ENCODE measurements at regions not wholly inside any gene's neighbourhood (a gene's known extent, or its start where the extent isn't known, plus 50 kb on each side); places are given as distances from the start of the nearest gene placed in this dataset.

GRCh38 chr6:98203170-98203806, 631.1 kb upstream of the POU3F2 start:
- no peak for DNase-seq

DNA sequence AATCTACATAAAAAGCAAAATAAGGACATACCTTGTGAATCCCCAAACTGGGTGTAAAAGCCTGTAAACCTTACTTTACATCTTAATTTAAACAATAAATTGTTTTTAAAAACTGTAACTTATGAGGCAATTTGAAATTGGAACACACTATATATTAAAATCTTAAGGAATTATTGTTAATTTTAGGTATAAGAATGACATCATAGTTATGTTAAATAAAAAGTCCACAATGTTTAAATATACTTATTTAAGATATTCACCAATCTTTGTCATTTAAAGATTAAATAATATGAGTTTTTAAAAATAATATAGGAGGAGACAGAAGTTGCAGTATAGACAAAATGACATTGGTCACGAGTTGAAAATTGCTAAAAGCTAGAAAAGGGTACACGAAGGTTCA, 621.9 kb upstream of the POU3F2 start:
- no peak for DNase-seq

- no peak for DNase-seq
Observed at GRCh38 chr6:98215531-98215930, 618.8 kb upstream of the POU3F2 start.

GRCh38 chr6:98230250-98230649, 604.1 kb upstream of the POU3F2 start:
- DNase-seq = no peak

- no peak for DNase-seq
Observed at GRCh38 chr6:98239057-98239456, 595.3 kb upstream of the POU3F2 start.

DNA sequence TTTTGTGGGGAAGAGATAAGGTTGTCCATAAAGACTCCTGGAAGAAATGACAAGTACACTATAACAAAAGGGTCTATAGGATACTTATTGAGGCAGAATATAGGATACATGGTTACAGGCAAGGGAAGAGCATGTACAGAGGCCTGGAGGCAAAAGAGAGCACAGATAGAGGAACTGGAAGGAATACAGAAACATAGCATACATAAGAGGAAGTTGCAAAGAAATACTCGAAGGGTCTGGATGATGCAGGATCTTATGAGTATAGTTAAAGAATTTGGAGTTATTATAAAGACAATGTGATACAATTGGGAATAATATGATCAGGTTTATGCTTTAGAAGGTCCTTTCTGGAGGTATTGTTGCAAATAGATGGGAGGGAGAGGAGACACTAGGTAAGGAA, 592.7 kb upstream of the POU3F2 start:
- no peak for DNase-seq

GRCh38 chr6:98254624-98255023, 579.8 kb upstream of the POU3F2 start:
- DNase-seq = no peak

DNA sequence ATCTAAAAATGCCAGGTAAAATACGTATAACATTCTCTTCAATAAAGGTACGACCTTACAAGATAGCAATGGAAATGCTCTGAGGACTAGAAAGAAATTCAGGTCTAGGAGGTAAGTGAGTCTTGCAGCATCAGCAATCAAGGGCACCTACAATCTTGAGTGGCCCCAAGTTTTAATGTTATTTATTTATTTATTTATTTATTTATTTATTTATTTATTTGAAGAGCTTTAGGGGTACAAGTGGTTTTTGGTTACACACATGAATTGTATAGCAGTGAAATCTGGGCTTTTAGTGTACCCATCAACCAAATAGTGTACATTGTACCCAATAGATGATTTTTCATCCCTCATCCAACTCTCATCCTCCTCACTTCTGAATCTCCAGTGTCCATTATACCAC, 574.0 kb upstream of the POU3F2 start:
- no peak for DNase-seq

DNA sequence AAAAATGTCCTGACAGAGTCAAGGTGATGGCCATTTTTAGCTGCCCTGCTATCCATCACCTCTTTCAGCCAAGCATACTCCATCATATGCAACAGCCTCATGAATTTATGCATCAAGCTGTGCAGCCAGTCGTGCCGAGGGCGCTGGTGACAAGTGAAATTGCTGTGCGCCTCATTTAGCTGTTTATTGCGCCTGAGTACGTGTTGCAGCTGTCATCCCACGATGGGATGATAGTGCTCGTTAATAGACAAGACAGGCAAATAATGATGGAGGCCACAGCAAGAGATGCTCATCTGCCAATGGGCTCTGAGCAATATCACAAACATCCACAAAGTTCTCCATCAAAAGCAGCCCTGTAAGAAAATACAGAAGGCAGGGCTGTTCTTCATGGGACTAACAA, 562.3 kb upstream of the POU3F2 start:
- no peak for DNase-seq

GRCh38 chr6:98274691-98275090, 559.7 kb upstream of the POU3F2 start:
- no peak for DNase-seq

- DNase-seq = no peak
Observed at GRCh38 chr6:98280492-98280891, 553.9 kb upstream of the POU3F2 start.

GRCh38 chr6:98286620-98287019, 547.8 kb upstream of the POU3F2 start:
- DNase-seq = no peak

- DNase-seq = no peak
Observed at GRCh38 chr6:98287876-98288275, 546.5 kb upstream of the POU3F2 start.

DNA sequence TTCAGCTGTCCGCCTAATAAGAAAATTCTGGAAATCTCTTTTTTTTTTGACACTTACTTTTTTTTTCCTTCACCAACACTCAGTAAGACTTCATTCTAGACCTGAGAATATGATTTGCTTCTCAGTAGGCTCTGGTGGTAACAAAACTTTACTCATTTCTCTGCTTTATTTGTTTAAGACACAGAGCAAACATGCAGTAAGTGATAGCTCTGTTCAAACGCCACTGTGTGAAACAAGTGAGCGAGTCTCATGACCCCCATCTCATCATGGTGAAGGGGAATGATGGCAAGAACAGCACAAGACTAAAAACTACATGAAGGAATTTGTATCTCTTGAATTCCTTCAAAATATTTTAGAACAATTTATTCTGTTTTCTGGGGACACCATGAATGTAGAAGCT, 541.6 kb upstream of the POU3F2 start:
- DNase-seq = no peak

GRCh38 chr6:98295515-98296175, 538.7 kb upstream of the POU3F2 start:
- DNase-seq = no peak

DNA sequence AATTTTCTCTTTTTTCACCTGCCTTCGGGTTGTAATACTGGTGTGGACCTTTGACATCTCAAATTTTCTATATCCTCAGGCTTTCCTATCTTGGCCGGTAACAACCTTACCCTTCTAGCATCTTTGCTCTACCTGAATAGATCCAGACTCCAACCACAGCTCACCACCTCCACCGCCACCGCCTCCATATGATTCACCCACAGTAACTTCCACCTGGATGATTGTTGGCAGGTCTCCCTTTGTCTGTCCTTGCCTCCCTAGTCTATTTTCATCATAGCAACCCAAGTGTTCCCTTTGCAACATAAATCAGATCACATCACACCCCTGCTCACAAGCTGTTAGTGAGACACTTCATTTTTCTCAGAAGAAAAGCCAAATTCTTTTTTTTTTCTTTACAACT, 525.8 kb upstream of the POU3F2 start:
- DNase-seq = no peak

DNA sequence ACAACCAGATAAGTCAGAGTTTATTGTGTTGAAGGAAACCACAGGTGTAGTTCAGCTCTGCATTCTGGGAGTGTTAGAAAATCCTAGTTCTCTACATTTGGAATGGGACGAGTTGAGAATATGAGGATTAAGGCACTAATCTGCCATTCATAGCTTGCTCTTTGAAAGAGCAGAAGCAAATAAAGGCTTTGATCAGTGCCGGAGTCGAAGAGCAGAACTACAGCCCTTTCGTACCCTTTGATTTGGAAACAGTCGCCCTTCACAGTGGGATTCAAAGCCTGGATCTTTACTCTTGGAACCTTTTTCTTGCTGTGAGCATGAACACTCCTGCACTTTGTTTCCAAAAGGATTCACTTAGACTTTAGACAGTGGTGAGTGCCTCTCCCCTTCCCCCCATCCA, 523.9 kb upstream of the POU3F2 start:
- DNase-seq = no peak

- no peak for DNase-seq
Observed at GRCh38 chr6:98323605-98324004, 510.8 kb upstream of the POU3F2 start.

- no peak for DNase-seq
Observed at GRCh38 chr6:98324446-98324845, 509.9 kb upstream of the POU3F2 start.

- no peak for DNase-seq
Observed at GRCh38 chr6:98325366-98325765, 509.0 kb upstream of the POU3F2 start.

DNA sequence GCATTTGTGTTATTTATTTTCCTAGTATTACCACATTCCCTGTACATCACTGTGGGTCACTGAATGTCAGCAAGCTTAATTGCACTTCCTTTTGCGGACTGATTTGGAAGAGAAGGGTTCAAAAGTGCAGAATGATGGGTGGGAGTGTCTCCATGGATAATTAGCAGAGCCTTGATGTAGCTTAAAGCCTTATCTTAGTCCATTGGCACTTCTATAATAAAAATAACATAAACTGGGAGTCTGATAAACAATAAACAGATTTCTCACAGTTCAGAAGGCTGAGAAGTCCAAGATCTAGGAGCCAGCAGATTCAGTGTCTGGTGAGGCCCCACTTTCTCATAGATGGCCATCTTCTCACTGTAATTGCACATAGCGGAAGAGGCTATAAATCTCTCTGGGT, 501.1 kb upstream of the POU3F2 start:
- DNase-seq = no peak

GRCh38 chr6:98335594-98335993, 498.8 kb upstream of the POU3F2 start:
- no peak for DNase-seq

- no peak for DNase-seq
Observed at GRCh38 chr6:98339506-98339905, 494.9 kb upstream of the POU3F2 start.

- DNase-seq = no peak
Observed at GRCh38 chr6:98343004-98343403, 491.4 kb upstream of the POU3F2 start.

GRCh38 chr6:98343797-98344196, 490.6 kb upstream of the POU3F2 start:
- no peak for DNase-seq

All from activated CD4-positive, alpha-beta T cell treated with anti-CD3 and anti-CD28 coated beads for 1 hour (primary cell).